Renal cortical epithelial cell (primary cell): ENCODE measurements at regions not wholly inside any gene's neighbourhood (a gene's known extent, or its start where the extent isn't known, plus 50 kb on each side); places are given as distances from the start of the nearest gene placed in this dataset.

Source experiments
- DNase-seq: peaks from one replicate; pipeline ENCODE4 v3.0.0-alpha.2; 2011; ENCODE audit warnings: low read depth

DNA sequence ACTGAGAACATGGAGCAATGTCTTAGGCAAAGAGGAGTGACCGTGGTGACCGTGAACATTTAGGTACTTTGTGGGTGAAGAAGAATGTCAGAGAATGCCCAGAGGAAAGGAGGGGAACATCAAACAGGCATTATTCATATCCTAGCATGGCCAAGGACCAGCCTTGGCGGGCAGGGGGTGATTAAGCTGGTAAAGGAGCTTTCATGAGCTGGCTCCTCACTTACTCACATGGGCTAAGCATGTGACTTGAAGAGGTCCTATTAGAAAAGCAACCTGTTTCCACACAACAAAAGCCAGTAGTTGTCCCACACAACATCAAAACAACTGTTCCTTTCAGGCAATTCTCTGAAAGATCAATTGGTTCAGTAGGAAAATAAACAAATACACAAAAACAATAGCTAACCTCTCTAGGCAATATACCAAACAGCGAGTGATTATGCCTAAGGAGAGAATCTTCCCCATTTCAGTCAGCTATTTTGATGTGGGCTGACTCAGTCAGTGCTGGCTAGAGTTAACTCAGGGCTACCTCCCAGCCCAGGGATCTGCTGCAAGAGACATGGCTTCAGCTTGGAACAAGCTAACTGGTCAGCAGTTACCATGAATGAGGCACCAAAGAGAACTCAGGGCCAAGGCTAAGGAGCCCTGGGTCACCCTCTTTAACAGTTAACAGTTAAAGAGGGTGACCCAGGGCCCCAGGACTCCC is 283.5 kb downstream of the ARHGAP12 start:
- no peak for DNase-seq

DNA sequence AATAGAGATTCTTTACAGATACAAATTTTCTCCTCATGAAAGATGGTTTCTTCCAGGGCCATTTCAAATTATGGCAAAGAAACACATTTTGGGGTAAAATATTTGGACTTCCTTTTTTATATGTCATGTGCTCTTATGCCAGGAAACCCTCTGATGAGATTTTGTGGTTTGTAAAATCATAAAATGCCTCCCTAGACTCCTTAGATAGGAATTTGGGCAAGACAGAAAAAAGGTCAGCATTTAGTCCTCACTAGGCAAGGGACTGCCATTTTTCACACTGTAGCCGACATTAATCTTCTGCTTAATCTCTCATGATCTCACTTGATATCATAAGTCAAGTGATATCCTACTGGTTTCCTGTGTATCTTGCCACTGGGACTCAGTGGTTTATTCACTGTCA is 286.4 kb downstream of the ARHGAP12 start:
- DNase-seq: no peak

DNA sequence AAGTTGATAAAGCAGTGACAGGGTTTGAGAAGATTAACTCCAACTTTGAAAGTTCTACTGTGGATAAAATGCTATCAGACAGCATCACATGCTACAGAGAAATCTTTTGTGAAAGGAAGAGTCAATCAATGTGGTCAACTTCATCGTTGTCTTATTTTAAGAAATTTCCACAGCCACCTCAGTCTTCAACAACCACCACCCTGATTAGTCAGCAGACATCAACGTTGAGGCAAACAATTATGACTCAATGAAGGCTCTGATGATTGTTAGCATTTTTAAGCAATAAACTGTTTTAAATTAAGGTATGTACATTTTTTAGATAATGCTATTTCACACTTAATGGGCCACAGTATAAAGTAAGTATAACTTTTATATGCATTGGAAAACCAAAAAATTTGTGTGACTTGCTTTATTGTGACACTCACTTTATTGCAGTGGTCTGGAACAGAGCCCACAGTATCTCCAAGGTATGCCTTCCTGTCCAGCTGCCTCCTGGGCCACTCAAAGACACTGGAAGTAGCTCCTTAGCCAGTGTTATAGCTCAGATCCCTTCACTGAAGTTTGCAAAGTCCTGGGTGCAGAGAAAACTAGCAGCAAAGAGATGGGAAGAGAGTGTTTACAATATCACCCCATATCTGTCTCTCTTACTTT is 293.1 kb downstream of the ARHGAP12 start:
- DNase-seq: no peak

DNA sequence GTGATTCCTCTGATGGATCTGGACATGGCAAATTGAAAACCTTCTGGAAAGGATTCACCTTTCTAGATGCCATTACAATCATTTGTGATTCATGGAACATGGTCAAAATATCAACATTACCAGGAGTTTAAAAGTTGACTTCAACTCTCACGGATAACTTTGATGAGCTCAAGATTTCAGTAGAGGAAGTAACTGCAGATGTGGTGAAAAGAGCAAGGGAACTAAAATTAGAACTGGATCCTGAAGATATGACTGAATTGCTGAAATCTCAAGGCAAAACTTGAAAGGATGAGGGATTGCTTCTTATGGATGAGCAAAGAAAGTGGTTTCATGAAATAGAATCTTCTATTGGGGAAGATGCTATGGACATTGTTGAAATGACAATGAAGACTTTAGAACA is 293.6 kb downstream of the ARHGAP12 start:
- DNase-seq: no peak

DNA sequence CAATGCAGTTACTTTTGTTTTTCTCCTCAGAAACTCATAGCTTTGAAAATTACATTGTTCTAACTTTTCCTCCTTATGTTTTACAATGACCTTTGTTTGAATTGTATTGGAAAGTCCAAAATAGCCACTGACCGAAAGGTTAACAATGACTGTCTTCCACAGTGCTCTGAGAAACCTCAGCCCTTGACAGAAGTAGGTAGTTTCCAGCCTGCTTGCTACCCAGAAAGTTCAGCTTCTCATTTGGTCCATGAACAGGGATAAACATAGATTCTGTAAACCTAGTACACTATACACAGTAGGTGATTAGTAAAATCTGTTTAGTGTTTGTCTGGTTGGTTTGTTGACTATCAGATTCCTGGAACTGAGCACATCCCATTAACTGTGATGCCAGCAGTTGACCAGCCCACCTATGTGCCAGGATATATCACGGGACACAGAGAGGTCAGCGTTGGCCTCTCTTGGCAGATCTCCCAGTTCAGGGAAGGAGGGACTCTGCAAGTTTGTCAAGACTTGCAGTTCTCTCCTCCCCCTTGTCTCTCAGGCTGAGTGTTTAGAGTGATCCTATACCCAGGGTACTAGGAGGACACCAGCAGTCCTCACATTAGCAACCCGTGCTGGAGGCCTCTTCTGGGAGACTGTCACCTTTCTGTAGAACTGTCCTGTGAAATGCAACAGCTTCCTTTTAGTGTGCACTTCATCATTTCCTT is 297.6 kb downstream of the ARHGAP12 start:
- DNase-seq: peak; percentile 42

DNA sequence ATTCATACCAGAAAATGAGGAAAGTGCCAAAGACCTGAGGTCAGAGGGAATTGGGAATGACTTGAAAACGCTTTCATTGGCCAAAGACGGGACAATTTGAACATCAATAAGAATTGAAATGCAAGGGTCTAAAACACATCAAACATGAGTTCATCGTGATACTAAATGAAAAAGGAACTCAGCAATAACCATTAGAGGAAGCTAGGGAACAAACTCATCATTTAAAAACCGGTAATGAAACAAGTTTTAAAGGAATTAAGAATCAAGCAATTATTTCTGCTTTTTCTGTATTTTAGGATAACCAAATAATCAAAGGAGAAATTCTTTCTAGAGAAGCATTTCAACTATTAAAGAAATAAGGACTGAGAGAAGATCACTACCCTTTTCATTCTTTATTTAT is 303.1 kb downstream of the ARHGAP12 start:
- no peak for DNase-seq

DNA sequence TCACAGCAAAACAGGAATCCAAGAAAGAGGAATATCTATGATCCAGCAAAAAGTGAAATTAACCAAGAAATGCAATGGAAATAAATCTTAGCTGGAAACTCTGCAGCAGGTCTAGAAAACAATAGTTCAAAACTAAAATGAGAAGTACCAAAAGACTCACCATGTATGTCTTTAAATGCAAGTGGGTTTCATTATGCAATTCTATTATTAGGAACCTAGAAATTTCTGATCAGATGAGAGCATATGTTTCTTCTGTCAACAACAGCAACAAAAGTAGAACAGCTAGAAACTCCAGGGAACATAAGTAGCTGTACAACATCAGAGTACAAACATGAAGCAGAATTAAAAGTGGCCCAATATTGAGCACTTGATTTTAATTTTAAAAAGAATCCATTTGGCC is 304.0 kb downstream of the ARHGAP12 start:
- DNase-seq: no peak

DNA sequence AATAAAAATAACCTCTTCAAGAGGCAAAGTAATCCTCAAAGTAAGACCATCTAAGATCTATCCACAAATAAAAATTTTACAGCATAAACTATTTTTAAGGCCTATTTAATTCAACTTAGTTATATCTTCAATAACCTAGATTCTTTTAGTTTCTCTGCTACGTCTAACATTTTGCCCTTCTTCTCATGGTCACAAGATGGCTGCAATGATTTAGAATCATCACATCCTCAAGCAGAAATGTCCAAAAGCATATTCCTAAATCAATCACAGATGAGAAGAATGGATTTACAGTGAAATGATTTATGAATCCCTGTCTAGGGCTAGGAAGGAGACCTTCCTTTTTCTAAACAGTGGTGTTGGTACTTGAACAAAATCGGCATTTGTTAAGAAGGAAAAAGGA is 304.7 kb downstream of the ARHGAP12 start:
- DNase-seq: no peak

DNA sequence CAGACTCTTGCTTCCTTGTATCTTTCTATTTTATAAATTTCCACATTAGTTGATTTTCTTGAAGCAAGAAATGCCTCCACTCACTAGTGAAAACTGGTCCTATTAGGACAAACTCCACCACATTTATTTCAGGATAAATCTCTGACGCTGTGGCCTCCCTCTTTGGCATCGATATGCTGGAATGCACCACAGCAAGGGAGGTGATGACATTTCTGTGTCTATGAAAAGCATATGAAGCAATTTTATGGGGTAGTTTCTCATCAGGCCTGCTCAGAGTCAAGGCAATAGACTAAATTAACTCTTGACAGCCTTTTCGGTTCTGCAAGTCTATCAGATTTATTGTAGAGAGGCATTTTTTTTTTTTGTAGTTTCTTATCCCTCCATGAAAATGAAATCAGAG is 304.4 kb downstream of the ZEB1 start:
- no peak for DNase-seq

DNA sequence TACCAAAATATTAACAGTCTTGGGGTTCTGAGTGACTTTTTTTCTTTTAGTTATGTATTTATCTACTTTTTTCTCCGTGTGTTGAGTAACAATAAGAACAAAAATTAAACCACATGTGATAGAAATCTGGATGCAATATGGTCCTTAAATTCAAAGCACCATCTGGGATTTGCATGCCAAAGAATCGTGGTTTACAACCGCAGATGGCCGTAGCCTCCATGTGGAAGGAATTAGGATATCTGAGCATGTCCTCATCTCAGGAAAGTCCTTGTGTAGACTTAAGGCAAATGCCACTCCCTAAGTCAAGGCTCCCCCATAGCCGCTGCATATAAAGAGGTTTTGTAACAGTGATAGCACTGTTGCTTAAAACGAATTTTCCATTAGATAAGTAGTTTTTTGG is 304.0 kb downstream of the ZEB1 start:
- no peak for DNase-seq

DNA sequence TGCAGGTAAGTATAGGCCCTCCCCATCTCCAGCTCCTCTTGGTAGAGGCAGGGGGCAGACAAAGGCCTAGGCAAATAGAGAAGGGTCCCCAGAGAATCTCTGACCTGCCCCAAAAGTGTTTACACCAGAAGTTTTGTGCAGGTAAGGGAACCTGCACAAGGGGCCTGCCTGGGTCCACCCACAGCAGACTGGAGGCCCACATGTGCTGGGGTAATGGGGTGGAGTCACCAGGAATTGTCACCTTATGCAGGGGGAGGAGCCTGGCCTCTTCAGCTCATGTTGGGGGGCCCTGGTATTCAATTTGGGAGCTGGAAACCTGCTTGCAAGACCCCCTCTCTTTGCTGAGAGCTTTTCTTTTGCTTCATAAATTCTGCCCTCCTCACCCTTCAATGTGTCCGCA is 302.7 kb downstream of the ZEB1 start:
- DNase-seq: no peak

DNA sequence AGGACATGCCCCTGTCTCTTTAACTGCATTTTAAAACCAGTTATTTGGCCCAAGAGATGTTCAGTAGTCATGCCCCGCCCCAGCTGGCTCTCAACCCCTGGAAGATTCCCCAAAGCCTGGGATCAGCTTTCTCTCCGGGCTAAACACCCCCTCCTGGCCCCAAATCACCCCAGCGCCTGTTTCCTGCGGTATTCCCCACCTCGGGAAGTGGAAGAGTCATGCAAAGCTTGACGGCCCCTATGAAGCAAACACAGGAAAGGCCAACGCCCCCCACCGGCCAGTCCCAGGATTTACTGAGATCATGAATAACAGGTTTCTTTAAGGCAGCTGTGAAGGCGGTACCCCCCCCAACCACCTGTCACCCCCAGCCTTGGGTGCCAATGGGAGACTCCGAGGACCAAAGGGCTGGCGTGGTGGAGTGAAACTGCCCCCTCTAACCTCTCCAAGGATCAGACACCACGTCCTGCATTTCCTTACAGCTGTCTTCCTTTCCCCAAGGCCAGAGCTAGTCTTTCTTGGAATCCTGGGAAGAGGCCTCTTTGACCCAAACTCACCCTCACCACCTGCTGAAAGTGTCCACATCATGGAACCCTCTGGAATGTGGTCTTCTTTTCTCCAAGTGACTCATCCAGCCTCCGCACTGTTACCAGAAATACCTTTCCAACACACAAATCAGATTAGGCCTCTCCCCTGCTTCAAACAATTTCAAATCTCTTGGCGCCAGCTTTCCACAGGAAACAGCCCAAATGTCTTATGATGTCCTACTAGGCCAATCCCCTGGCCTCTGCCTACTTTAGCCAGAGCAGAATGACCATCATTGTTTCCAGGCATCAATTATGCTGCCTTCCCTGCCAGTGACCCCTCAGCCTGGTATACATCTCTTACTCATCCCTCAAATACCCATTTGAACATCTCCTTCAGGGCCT is 301.5 kb downstream of the ZEB1 start:
- no peak for DNase-seq

DNA sequence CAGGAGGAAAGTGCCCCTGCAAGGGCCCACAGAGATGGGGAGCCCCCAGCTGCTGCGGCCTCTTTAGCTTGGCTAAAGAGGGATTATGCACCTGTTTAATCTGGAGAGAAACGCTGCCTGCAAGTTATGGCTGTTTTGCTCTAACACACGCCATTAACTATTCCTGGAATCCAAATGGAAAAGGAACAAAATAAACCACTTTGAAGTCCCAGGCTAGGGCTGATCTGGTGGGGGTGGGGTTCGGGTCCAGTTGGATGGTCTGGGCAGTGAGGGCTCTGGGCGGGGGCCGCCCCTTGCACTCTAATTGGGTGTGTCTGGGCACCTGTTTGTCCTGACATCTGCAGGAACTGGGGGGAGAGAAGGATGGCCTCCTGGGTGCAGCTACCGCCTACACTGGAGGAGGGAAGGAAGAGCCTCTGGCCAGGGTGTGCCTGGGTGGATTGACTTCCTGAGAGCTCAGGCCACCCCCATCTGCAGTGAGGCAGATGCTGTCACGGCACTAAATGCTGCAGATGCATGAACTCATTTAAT is 300.6 kb downstream of the ZEB1 start:
- DNase-seq: no peak

DNA sequence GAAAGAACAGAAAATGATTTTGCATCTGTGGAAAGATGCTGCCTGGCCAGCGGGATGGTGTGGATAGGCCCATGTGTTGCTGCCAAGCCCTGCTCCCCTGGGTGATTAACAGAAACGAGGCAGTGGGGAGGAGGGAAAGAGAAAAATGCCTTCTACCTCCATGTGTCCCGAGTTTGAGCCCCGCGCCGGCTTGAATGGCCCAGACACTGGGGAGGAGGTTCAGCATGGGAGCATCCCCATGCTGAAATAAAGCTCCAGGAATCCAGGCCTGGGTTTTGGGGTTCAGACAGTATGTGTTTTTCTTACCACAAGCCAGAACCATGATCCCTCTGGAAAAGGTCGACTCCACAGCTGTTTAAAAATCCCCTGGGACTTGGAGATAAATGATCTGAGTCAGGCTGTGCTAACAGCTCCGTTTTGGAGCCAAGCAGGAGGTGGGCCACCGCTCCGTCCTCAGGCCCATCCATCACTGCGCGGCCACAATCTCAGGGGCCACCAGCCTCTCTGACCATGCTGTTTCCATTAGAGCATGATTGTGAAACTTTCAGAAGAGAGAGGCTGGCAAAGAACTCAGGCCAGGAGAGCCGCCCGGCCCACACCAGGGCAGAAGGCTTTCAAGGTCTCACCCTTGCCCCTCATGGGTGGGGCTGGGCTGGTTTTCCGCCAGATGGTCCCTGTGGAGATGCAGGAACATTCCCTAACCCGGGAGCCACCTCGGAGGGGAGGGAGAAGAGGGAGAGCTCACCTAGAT is 299.7 kb downstream of the ZEB1 start:
- no peak for DNase-seq

DNA sequence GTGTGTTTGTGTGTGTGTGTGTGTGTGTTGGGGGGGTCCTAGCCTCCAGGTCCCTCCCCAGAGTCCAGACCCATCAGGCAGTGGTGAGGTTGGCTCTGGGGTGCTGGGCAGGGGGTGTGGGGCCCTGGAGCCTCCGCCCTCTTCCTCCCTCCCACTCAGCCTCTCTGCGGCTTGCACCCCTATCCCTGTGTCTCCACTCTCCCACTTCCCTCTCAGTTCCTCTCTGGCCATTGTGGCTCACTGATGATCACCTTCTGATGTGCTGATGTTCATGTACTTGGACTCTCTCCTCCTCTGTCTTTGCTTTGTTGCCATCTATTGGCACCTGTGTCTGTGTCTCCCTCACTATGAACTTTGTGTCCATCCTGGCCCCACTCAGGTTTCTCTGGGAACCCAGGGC is 298.7 kb downstream of the ZEB1 start:
- no peak for DNase-seq

DNA sequence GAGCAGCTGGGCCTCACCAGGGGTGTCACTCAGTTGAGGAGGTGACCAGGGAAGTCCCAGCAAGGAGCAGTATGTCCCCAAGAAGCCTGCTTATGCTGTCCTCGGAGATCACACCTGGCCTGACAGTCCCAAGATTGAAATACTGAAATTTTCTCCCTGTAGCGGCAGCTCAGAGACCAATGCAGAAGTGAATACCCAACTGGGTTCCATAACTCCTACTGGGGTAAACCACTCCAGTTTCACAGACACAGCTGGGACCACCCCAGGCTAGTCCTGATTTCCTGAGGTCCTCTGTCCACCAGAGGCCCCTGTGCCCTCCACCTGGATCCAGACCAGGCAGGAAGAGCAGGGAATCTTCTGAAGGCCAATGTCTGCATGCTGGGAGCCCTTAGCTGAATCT is 298.1 kb downstream of the ZEB1 start:
- DNase-seq: no peak

DNA sequence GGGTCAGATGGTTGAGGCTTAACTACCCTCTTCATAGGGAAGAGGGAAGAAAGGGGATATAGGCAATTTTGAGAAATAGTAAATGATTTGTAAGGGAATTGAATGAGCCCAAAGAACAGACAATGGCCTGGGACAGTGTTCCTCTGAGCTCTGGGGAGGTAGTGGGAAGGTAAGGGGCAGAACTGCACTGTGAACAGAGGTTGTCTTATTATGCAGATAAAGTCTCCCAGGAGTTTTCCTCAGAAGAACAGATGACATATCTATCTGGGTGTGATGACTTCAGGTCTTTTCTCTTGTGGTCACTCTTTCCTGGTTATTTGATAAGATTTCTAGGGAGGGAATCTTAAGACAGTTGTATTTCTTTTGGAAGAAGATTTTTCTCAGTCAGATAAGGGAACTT is 296.1 kb downstream of the ZEB1 start:
- DNase-seq: no peak

DNA sequence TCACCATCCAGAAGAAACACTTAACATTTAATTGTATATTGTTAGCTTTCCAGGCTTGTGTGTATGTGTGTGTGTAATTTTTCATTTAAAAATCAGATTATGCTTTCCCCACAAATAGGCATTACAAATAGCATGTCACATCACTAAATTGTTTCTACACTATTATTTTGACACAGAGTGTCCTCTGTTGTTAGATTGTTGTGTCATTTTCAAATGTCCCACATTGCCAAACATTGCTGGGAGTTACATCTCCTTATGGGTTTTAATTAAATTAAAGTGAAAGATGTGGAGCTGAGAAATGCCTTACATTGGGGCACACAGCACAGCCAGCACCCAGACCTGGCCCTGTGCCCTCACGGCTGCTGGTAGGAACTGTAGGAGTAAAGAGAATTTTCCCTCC is 295.6 kb downstream of the ZEB1 start:
- DNase-seq: no peak

DNA sequence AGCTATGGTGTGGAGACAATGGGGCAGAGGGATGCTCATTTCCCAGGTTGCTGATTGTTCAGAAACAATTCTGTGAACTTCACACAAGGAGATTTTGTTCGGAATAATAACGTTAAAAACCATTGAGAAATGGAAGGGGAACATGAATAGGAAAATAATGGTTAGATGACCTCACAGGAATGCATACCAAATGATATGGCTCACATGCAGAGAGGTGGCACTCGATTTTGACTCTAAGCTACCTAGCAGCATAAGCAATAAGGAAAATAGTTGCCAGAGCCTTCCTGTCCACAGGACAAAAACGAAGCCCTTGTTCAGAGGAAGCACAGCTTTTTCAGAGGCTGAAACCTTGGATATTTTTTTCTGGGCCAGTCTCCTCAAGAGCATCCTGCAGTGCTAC is 293.1 kb downstream of the ZEB1 start:
- no peak for DNase-seq

DNA sequence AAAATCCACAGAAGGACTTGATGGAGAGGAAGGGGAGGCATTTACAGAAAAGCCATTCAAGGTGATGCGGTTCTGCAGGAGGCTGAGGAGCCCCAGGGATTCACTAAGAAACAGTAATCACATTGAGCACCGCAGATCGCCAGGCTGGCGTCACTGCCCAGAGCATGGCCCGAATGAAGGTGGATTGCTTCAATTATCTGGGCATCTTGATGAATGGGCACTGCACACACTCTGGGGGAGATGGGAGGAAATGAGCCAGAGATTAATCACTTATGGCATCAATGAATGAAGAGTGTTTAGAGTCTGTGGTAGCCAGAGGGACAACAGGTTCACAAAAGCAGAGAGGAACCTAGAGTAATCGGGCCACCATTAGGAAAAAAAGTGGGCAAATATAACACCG is 292.1 kb downstream of the ZEB1 start:
- no peak for DNase-seq

DNA sequence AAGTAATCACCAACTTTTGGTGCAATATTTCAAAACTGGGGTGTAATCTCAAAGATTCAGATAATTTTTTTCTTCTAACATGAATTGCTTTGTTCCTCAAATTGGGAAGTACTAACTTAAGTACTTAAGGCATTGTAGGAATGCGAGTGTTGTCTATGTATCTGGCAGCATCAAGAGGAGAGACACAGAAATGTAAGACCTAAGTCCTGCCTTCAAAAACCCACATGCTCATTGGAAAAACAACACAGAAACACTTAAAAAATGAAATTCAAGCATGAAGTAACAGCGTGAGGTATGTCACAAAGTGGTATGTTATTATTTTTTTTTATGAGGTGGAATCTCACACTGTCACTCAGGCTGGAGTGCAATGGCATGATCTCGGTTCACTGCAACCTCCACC is 288.5 kb downstream of the ZEB1 start:
- DNase-seq: no peak
